GM12878 (cell line): ENCODE measurements at regions not wholly inside any gene's neighbourhood (a gene's known extent, or its start where the extent isn't known, plus 50 kb on each side); places are given as distances from the start of the nearest gene placed in this dataset.

Experiments used
- ASH2L ChIP-seq: fragments of 300-600, 200-600 bp; sonication (generic); IDR thresholded peaks from 2 replicates; pipeline ENCODE4 v1.6.1; 2017; ENCODE audit warnings: low read depth, mild to moderate bottlenecking, borderline replicate concordance
- ATF7 ChIP-seq: fragments of 450-650 bp; IDR thresholded peaks from 2 replicates; pipeline ENCODE4 v1.6.1; 2016; ENCODE audit warnings: low read depth, mild to moderate bottlenecking
- CREB1 ChIP-seq: IDR thresholded peaks from 2 replicates; pipeline ENCODE4 v1.6.1; 2012; ENCODE audit warnings: low read depth, mild to moderate bottlenecking, inconsistent platforms
- ETV6 ChIP-seq, 2 experiments: fragments of 450-650 bp in 1 of 2; IDR thresholded peaks in 1 of 2; conservative IDR thresholded peaks in 1 of 2; 2 replicates each; pipeline ENCODE4 v1.6.1; 2014; ENCODE audit warnings: antibody characterized with exemption in 1 of 2, borderline replicate concordance in 1 of 2, low read depth in 1 of 2, mild to moderate bottlenecking in 1 of 2, moderate library complexity in 1 of 2
- GABPA ChIP-seq: IDR thresholded peaks from 2 replicates; pipeline ENCODE4 v1.6.1; 2014; ENCODE audit warnings: antibody characterized with exemption, low read depth, mild to moderate bottlenecking, inconsistent platforms
- GATAD2B ChIP-seq: fragments of 450-650 bp; conservative IDR thresholded peaks from 2 replicates; pipeline ENCODE4 v1.6.1; 2017; ENCODE audit warnings: low read depth, mild to moderate bottlenecking, moderate library complexity
- IRF5 ChIP-seq: fragments of 450-650 bp; IDR thresholded peaks from 2 replicates; pipeline ENCODE4 v1.6.1; 2017; ENCODE audit warnings: borderline replicate concordance
- NKRF ChIP-seq: fragments of 450-650 bp; conservative IDR thresholded peaks from 2 replicates; pipeline ENCODE4 v1.6.1; 2017; ENCODE audit warnings: mild to moderate bottlenecking, moderate library complexity
- PAX5 ChIP-seq: IDR thresholded peaks from 2 replicates; pipeline ENCODE4 v1.6.1; 2011; ENCODE audit warnings: low read depth, low read length, borderline replicate concordance
- POLR2AphosphoS2 ChIP-seq: IDR thresholded peaks from 2 replicates; pipeline ENCODE4 v1.6.1; 2011; ENCODE audit warnings: low read depth, mild to moderate bottlenecking, low read length, improper control_type of control experiment, moderate library complexity
- SIN3A ChIP-seq: IDR thresholded peaks from 2 replicates; pipeline ENCODE4 v1.6.1; 2012; ENCODE audit warnings: low read depth, low read length, improper control_type of control experiment
- ZBTB33 ChIP-seq: fragments of 450-650 bp; IDR thresholded peaks from 2 replicates; pipeline ENCODE4 v1.6.1; 2017; ENCODE audit warnings: mild to moderate bottlenecking
- ZBTB4 ChIP-seq: fragments of 450-650 bp; formaldehyde crosslinking; IDR thresholded peaks from 2 replicates; pipeline ENCODE4 v1.4.0; 2022; ENCODE audit warnings: mild to moderate bottlenecking, moderate library complexity
- TF ChIP-seq, protein P1 (sequence below): fragments of 450-650 bp; IDR thresholded peaks from 2 replicates; pipeline ENCODE4 v1.6.1; 2016; ENCODE audit warnings: mild to moderate bottlenecking, moderate library complexity, borderline replicate concordance
- TF ChIP-seq, protein P2 (sequence below): IDR thresholded peaks from 2 replicates; pipeline ENCODE4 v1.6.1; 2011; ENCODE audit warnings: mild to moderate bottlenecking, low read depth, low read length, moderate library complexity; ENCODE audit not compliant: insufficient replicate concordance

- TF ChIP-seq, protein P1, sequence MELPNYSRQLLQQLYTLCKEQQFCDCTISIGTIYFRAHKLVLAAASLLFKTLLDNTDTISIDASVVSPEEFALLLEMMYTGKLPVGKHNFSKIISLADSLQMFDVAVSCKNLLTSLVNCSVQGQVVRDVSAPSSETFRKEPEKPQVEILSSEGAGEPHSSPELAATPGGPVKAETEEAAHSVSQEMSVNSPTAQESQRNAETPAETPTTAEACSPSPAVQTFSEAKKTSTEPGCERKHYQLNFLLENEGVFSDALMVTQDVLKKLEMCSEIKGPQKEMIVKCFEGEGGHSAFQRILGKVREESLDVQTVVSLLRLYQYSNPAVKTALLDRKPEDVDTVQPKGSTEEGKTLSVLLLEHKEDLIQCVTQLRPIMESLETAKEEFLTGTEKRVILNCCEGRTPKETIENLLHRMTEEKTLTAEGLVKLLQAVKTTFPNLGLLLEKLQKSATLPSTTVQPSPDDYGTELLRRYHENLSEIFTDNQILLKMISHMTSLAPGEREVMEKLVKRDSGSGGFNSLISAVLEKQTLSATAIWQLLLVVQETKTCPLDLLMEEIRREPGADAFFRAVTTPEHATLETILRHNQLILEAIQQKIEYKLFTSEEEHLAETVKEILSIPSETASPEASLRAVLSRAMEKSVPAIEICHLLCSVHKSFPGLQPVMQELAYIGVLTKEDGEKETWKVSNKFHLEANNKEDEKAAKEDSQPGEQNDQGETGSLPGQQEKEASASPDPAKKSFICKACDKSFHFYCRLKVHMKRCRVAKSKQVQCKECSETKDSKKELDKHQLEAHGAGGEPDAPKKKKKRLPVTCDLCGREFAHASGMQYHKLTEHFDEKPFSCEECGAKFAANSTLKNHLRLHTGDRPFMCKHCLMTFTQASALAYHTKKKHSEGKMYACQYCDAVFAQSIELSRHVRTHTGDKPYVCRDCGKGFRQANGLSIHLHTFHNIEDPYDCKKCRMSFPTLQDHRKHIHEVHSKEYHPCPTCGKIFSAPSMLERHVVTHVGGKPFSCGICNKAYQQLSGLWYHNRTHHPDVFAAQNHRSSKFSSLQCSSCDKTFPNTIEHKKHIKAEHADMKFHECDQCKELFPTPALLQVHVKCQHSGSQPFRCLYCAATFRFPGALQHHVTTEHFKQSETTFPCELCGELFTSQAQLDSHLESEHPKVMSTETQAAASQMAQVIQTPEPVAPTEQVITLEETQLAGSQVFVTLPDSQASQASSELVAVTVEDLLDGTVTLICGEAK, result no peak
- TF ChIP-seq ZBTB4, result peak; percentile 98
- TF ChIP-seq NKRF, result no peak
- peak; percentile 89 for TF ChIP-seq ATF7
- no peak; the same call in 1 of the 2 replicates for TF ChIP-seq PAX5
- no peak for TF ChIP-seq ZBTB33
- TF ChIP-seq, protein P2, sequence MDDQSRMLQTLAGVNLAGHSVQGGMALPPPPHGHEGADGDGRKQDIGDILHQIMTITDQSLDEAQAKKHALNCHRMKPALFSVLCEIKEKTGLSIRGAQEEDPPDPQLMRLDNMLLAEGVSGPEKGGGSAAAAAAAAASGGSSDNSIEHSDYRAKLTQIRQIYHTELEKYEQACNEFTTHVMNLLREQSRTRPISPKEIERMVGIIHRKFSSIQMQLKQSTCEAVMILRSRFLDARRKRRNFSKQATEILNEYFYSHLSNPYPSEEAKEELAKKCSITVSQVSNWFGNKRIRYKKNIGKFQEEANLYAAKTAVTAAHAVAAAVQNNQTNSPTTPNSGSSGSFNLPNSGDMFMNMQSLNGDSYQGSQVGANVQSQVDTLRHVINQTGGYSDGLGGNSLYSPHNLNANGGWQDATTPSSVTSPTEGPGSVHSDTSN, result no peak
- TF ChIP-seq ETV6 (conservative IDR thresholded peaks at IDR 0.05 in 1 of 2, IDR thresholded peaks at IDR 0.05 in 1 of 2; ENCODE audit: borderline replicate concordance in 1 of 2, low read depth in 1 of 2), result peak in 1 of 2 experiments; percentile 95; a peak in 2 of 4 replicates
- TF ChIP-seq POLR2AphosphoS2, result no peak
- TF ChIP-seq ASH2L, result no peak
- TF ChIP-seq GABPA, result 0 out of 2 replicates have a peak, but pooled peaks have one; percentile 44
- peak; percentile 73 for TF ChIP-seq CREB1
- no peak for TF ChIP-seq SIN3A
- no peak; the same call in 1 of the 2 replicates for TF ChIP-seq GATAD2B
- no peak for TF ChIP-seq IRF5
Observed at GRCh38 chr11:59273373-59273841, 60.7 kb upstream of the MPEG1 start (continued).
